ENCODE measurements at regions not wholly inside any gene's neighbourhood (a gene's known extent, or its start where the extent isn't known, plus 50 kb on each side); places are given as distances from the start of the nearest gene placed in this dataset.

- no peak for DNase-seq (ENCODE audit: low read depth)
- no peak overlapping the region for H3K4me3 ChIP-seq (ENCODE audit: low read depth, low read length)
- TF ChIP-seq CTCF (IDR thresholded peaks at IDR 0.05; ENCODE audit: low read depth, low read length, missing control alignments): no peak
These were observed 1103.7 kb upstream of the EPHA6 start for GRCh38 chr3:95710684-95711083.

- DNase-seq (ENCODE audit: low read depth): no peak
- H3K4me3 ChIP-seq (ENCODE audit: low read depth, low read length): no peak overlapping the region
- no peak for TF ChIP-seq CTCF (IDR thresholded peaks at IDR 0.05; ENCODE audit: low read depth, low read length, missing control alignments)
These were observed 1102.6 kb upstream of the EPHA6 start for GRCh38 chr3:95711789-95712188.

GRCh38 chr3:95715128-95715527 lies 1099.3 kb upstream of the EPHA6 start:
- DNase-seq (ENCODE audit: low read depth): no peak
- no peak overlapping the region for H3K4me3 ChIP-seq (ENCODE audit: low read depth, low read length)
- no peak for TF ChIP-seq CTCF (IDR thresholded peaks at IDR 0.05; ENCODE audit: low read depth, low read length, missing control alignments)

- TF ChIP-seq CTCF (IDR thresholded peaks at IDR 0.05; ENCODE audit: low read depth, low read length, missing control alignments): no peak
- no peak for DNase-seq (ENCODE audit: low read depth)
- H3K4me3 ChIP-seq (ENCODE audit: low read depth, low read length): no peak overlapping the region
These were observed 1097.3 kb upstream of the EPHA6 start for GRCh38 chr3:95717048-95717447.

GRCh38 chr3:95718168-95718567 lies 1096.2 kb upstream of the EPHA6 start:
- no peak overlapping the region for H3K4me3 ChIP-seq (ENCODE audit: low read depth, low read length)
- no peak for DNase-seq (ENCODE audit: low read depth)
- no peak for TF ChIP-seq CTCF (IDR thresholded peaks at IDR 0.05; ENCODE audit: low read depth, low read length, missing control alignments)

- DNase-seq (ENCODE audit: low read depth): no peak
- H3K4me3 ChIP-seq (ENCODE audit: low read depth, low read length): no peak overlapping the region
- no peak for TF ChIP-seq CTCF (IDR thresholded peaks at IDR 0.05; ENCODE audit: low read depth, low read length, missing control alignments)
These were observed 1094.9 kb upstream of the EPHA6 start for GRCh38 chr3:95719481-95719880.

GRCh38 chr3:95721938-95722337 lies 1092.5 kb upstream of the EPHA6 start:
- no peak for TF ChIP-seq CTCF (IDR thresholded peaks at IDR 0.05; ENCODE audit: low read depth, low read length, missing control alignments)
- DNase-seq (ENCODE audit: low read depth): no peak
- no peak overlapping the region for H3K4me3 ChIP-seq (ENCODE audit: low read depth, low read length)
